Cardiac fibroblast (primary cell): ENCODE measurements at regions not wholly inside any gene's neighbourhood (a gene's known extent, or its start where the extent isn't known, plus 50 kb on each side); places are given as distances from the start of the nearest gene placed in this dataset.

Experiments
- DNase-seq, 2 donors: peaks; one replicate each; pipeline versions ENCODE4 v3.0.0 to v3.0.0-alpha.2; 2010; ENCODE audit warnings: low read depth in 2 of 2
- H3K4me3 ChIP-seq, 2 donors: replicated peaks in 1 of 2; 1 replicate in 1 of 2; 2 replicates in 1 of 2; pipeline ENCODE4 v1.5.1; 2011; ENCODE audit warnings: low read depth in 2 of 2, low read length in 2 of 2, mild to moderate bottlenecking in 2 of 2, moderate library complexity in 1 of 2
- CTCF ChIP-seq: IDR thresholded peaks from one replicate; pipeline ENCODE4 v1.5.1; 2011; ENCODE audit warnings: low read depth, mild to moderate bottlenecking, low read length, inconsistent platforms

- no peak for TF ChIP-seq CTCF
- no peak overlapping the region for H3K4me3 ChIP-seq
- no peak for DNase-seq
Measured at GRCh38 chr6:166785131-166785530, 158.1 kb upstream of the RPS6KA2 start.

- no peak overlapping the region for H3K4me3 ChIP-seq
- DNase-seq = peak in 1 of 2 donors; percentile 22
- no peak for TF ChIP-seq CTCF
Measured at GRCh38 chr6:166784691-166785090, 157.6 kb upstream of the RPS6KA2 start.

- DNase-seq = no peak
- H3K4me3 ChIP-seq = no peak overlapping the region
- no peak for TF ChIP-seq CTCF
Measured at GRCh38 chr6:166782520-166782919, 155.5 kb upstream of the RPS6KA2 start.

GRCh38 chr6:166781331-166781730, 154.3 kb upstream of the RPS6KA2 start:
- no peak for DNase-seq
- H3K4me3 ChIP-seq = no peak overlapping the region
- TF ChIP-seq CTCF = no peak

- H3K4me3 ChIP-seq = no peak overlapping the region
- no peak for DNase-seq
- TF ChIP-seq CTCF = no peak
Measured at GRCh38 chr6:166779963-166780683, 153.1 kb upstream of the RPS6KA2 start.

- no peak for TF ChIP-seq CTCF
- DNase-seq = no peak
- H3K4me3 ChIP-seq = no peak overlapping the region
Measured at GRCh38 chr6:166779381-166779780, 152.3 kb upstream of the RPS6KA2 start.

GRCh38 chr6:166778776-166779175, 151.7 kb upstream of the RPS6KA2 start:
- no peak overlapping the region for H3K4me3 ChIP-seq
- no peak for TF ChIP-seq CTCF
- no peak for DNase-seq
